ENCODE measurements at regions not wholly inside any gene's neighbourhood (a gene's known extent, or its start where the extent isn't known, plus 50 kb on each side); places are given as distances from the start of the nearest gene placed in this dataset.

- TF ChIP-seq CTCF (IDR thresholded peaks at IDR 0.05) (no peak), POLR2A (IDR thresholded peaks at IDR 0.05) (no peak)
Measured at GRCh38 chrX:10945498-10945897, 165.6 kb upstream of the HCCS start.
